ENCODE measurements at regions not wholly inside any gene's neighbourhood (a gene's known extent, or its start where the extent isn't known, plus 50 kb on each side); places are given as distances from the start of the nearest gene placed in this dataset.

GRCh38 chr3:59688636-59689035 is 638.8 kb upstream of the CFAP20DC start:
- no peak for TF ChIP-seq ATF2 (IDR thresholded peaks at IDR 0.05; ENCODE audit: low read length)
- no peak for TF ChIP-seq TARDBP (IDR thresholded peaks at IDR 0.05; ENCODE audit: borderline replicate concordance)
- no peak for TF ChIP-seq FOXM1 (IDR thresholded peaks at IDR 0.05; ENCODE audit: low read depth, low read length)
